ENCODE measurements at regions not wholly inside any gene's neighbourhood (a gene's known extent, or its start where the extent isn't known, plus 50 kb on each side); places are given as distances from the start of the nearest gene placed in this dataset.

- Histone ChIP-seq H3K4me1 (no peaks in the 10 kb centered on the region), H3K27ac (no peak overlapping the region), H3K4me3 (no peak overlapping the region), H3K27me3 (no peaks in the 10 kb centered on the region), H3K9me3 (peaks cover 0 to 9% (median 0%) of the 10 kb centered on the region in 3 donors), H3K36me3 (no peaks in the 10 kb centered on the region)
- ATAC-seq, result no peak
- no peak for TF ChIP-seq POLR2A (IDR thresholded peaks at IDR 0.05)
- no peak for TF ChIP-seq POLR2AphosphoS5 (IDR thresholded peaks at IDR 0.05)
- TF ChIP-seq EP300 (IDR thresholded peaks at IDR 0.05), result no peak
- TF ChIP-seq CTCF (IDR thresholded peaks at IDR 0.05), result no peak
These were observed 344.1 kb upstream of the NXPH2 start for GRCh38 chr2:139124271-139124670.

- no peak for ATAC-seq
- Histone ChIP-seq H3K4me1 (no peaks in the 10 kb centered on the region), H3K4me3 (no peak overlapping the region), H3K36me3 (no peaks in the 10 kb centered on the region), H3K27ac (no peak overlapping the region), H3K9me3 (peaks cover 0 to 7% (median 0%) of the 10 kb centered on the region in 3 donors), H3K27me3 (no peaks in the 10 kb centered on the region)
- TF ChIP-seq CTCF (IDR thresholded peaks at IDR 0.05) (no peak), POLR2A (IDR thresholded peaks at IDR 0.05) (no peak), POLR2AphosphoS5 (IDR thresholded peaks at IDR 0.05) (no peak), EP300 (IDR thresholded peaks at IDR 0.05) (no peak)
- 68 to 69% methylated on average over 1 of the region's 1 CpG for WGBS, 2 donors (ENCODE audit: low coverage in 1 of 2)
These were observed 343.6 kb upstream of the NXPH2 start for GRCh38 chr2:139123795-139124194.

- ATAC-seq, result no peak
- H3K36me3 ChIP-seq, result no peaks in the 10 kb centered on the region
- 20 to 70% methylated on average over 1 to 7 of the region's 7 CpGs for WGBS, 2 donors (ENCODE audit: low coverage in 1 of 2)
- H3K4me1 ChIP-seq, result no peaks in the 10 kb centered on the region
- no peaks in the 10 kb centered on the region for H3K9me3 ChIP-seq
- TF ChIP-seq POLR2A (IDR thresholded peaks at IDR 0.05), result no peak
- no peak for TF ChIP-seq POLR2AphosphoS5 (IDR thresholded peaks at IDR 0.05)
- TF ChIP-seq EP300 (IDR thresholded peaks at IDR 0.05), result no peak
- TF ChIP-seq CTCF (IDR thresholded peaks at IDR 0.05), result no peak
- no peaks in the 10 kb centered on the region for H3K27me3 ChIP-seq
- H3K27ac ChIP-seq, result no peak overlapping the region
- H3K4me3 ChIP-seq, result no peak overlapping the region
These were observed 342.5 kb upstream of the NXPH2 start for GRCh38 chr2:139122711-139123158.

- 11 to 80% methylated on average over 1 of the region's 1 CpG for WGBS, 2 donors (ENCODE audit: low coverage in 1 of 2)
- TF ChIP-seq POLR2AphosphoS5 (IDR thresholded peaks at IDR 0.05), result no peak
- ATAC-seq, result no peak
These were observed 319.5 kb upstream of the NXPH2 start for GRCh38 chr2:139099721-139100120.

GRCh38 chr2:139098961-139099360, 318.8 kb upstream of the NXPH2 start:
- ATAC-seq, result no peak
- Histone ChIP-seq H3K4me1 (no peaks in the 10 kb centered on the region), H3K27ac (no peak overlapping the region), H3K36me3 (no peaks in the 10 kb centered on the region), H3K27me3 (no peaks in the 10 kb centered on the region), H3K9me3 (no peaks in the 10 kb centered on the region), H3K4me3 (no peak overlapping the region)
- 60 to 64% methylated on average over 2 of the region's 2 CpGs for WGBS, 2 donors (ENCODE audit: low coverage in 1 of 2)
- TF ChIP-seq POLR2AphosphoS5 (IDR thresholded peaks at IDR 0.05) (no peak), EP300 (IDR thresholded peaks at IDR 0.05) (no peak), POLR2A (IDR thresholded peaks at IDR 0.05) (no peak), CTCF (IDR thresholded peaks at IDR 0.05) (no peak)

More at GRCh38 chr2:139099721-139100120, 319.5 kb upstream of the NXPH2 start:
- Histone ChIP-seq H3K27ac (no peak overlapping the region), H3K36me3 (no peaks in the 10 kb centered on the region), H3K4me3 (no peak overlapping the region), H3K9me3 (no peaks in the 10 kb centered on the region), H3K27me3 (no peaks in the 10 kb centered on the region), H3K4me1 (no peaks in the 10 kb centered on the region)

Measured in gastroesophageal sphincter (tissue), 4 donors.